Neuron (in vitro differentiated cells): ENCODE measurements at regions not wholly inside any gene's neighbourhood (a gene's known extent, or its start where the extent isn't known, plus 50 kb on each side); places are given as distances from the start of the nearest gene placed in this dataset.

Experiments
- H2AFZ ChIP-seq: one replicate; pipeline ENCODE4 v1.6.1; 2013; ENCODE audit warnings: low read depth, mild to moderate bottlenecking, inconsistent platforms, low read length, moderate library complexity
- H3K27me3 ChIP-seq: one replicate; pipeline ENCODE4 v1.6.1; 2013; ENCODE audit warnings: low read length; ENCODE audit not compliant: insufficient read depth
- H3K36me3 ChIP-seq: one replicate; pipeline ENCODE4 v1.6.1; 2013; ENCODE audit warnings: low read length; ENCODE audit not compliant: insufficient read depth
- H3K4me1 ChIP-seq: one replicate; pipeline ENCODE4 v1.6.1; 2013; ENCODE audit warnings: low read length; ENCODE audit not compliant: insufficient read depth
- H3K4me3 ChIP-seq: 2 replicates; pipeline ENCODE4 v1.5.1; 2013; ENCODE audit warnings: mild to moderate bottlenecking, low read length, moderate library complexity
- H3K9me3 ChIP-seq: one replicate; pipeline ENCODE4 v1.6.1; 2013; ENCODE audit warnings: low read length

GRCh38 chr10:3357737-3358136 is 185.2 kb upstream of the PITRM1 start:
- no peak overlapping the region for H3K4me3 ChIP-seq
- no peaks in the 10 kb centered on the region for H3K36me3 ChIP-seq
- peaks cover 4% of the 10 kb centered on the region for H3K9me3 ChIP-seq

GRCh38 chr10:3355536-3355935 is 183.0 kb upstream of the PITRM1 start:
- H3K4me3 ChIP-seq, result no peak overlapping the region
- peaks cover 4% of the 10 kb centered on the region for H3K9me3 ChIP-seq
- no peaks in the 10 kb centered on the region for H3K36me3 ChIP-seq
- H2AFZ ChIP-seq, result no peak overlapping the region
- no peaks in the 10 kb centered on the region for H3K27me3 ChIP-seq
- no peaks in the 10 kb centered on the region for H3K4me1 ChIP-seq

More at GRCh38 chr10:3357737-3358136, 185.2 kb upstream of the PITRM1 start:
- Histone ChIP-seq H2AFZ (no peak overlapping the region), H3K27me3 (no peaks in the 10 kb centered on the region), H3K4me1 (no peaks in the 10 kb centered on the region)

GRCh38 chr10:3354174-3354900 is 181.8 kb upstream of the PITRM1 start:
- Histone ChIP-seq H3K9me3 (no peaks in the 10 kb centered on the region), H3K27me3 (no peaks in the 10 kb centered on the region), H3K36me3 (no peaks in the 10 kb centered on the region), H3K4me1 (no peaks in the 10 kb centered on the region), H2AFZ (no peak overlapping the region), H3K4me3 (no peak overlapping the region)

DNA sequence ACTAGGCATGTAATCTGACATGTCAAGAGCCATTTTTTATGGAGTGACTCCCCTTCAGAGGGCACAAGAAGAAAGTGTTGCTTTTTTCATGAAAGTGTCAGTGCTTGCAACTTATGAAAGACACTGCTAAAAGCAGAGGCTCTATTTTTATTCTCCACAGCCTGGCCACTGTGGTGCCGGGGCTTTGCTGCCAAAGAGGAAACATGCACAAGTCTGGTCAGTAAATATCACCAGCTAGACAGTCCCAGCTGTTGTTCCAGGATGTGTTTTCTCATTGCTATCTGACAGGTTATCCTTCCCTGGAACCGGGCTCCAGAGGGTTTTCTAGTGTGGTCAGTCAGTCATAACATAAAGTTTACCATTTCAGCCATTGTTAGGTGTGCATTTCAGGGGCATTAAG is 180.7 kb upstream of the PITRM1 start:
- no peaks in the 10 kb centered on the region for H3K36me3 ChIP-seq
- no peaks in the 10 kb centered on the region for H3K4me1 ChIP-seq
- H3K27me3 ChIP-seq, result no peaks in the 10 kb centered on the region
- H3K4me3 ChIP-seq, result no peak overlapping the region
- no peaks in the 10 kb centered on the region for H3K9me3 ChIP-seq
- H2AFZ ChIP-seq, result no peak overlapping the region

DNA sequence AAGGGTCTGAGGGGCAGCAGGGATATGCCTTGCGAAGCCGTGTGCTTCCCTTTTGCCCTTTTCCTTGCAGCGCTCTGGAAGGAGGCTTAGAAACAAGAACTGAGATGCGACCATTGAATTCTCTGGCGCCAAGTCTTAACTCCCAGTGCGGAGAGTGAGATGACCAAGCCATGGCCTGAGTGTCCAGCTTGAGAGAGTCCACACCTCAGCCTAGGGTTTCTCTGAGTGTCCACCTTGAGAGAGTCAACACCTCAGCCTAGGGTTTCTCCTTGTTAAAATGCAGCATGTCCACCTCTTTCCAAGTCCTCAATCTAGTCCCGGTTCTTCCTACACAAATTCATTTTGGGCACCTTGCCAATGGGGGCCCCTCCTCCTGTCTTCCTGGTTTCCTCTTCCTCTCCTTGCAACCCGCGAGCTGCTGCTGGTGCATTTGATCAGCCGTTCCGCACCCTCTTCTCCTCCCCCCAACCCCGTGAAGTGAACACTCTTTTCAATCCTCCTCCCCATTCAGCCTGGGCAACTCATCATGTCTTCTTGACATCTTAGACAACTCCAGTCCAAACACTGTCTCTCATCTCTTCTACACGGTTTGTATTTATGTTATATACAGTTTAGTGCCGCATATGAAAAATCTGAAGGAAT is 178.2 kb upstream of the PITRM1 start:
- Histone ChIP-seq H2AFZ (no peak overlapping the region), H3K36me3 (no peaks in the 10 kb centered on the region), H3K4me1 (peaks cover 11% of the 10 kb centered on the region), H3K4me3 (no peak overlapping the region), H3K9me3 (no peaks in the 10 kb centered on the region), H3K27me3 (no peaks in the 10 kb centered on the region)

DNA sequence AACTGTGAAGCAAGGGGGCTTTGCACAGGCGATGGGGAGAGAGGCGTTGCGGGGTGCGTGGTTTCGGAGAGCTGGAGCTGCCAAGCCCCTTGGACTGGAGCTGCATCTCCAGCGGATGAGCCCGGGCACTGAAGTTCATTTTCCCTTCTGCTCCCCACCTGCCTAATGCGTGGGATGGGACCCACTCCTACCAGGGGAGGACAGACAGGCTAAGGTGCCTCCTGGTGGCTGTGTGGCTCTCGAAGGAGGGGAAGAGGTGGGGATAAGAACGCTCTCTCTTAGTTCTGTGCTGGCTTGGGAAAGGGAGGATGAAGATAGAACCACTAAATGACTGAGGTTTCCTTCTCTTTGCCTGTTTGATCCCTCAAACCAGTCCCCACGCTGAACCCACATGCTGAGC is 177.6 kb upstream of the PITRM1 start:
- no peaks in the 10 kb centered on the region for H3K9me3 ChIP-seq
- peaks cover 11% of the 10 kb centered on the region for H3K4me1 ChIP-seq
- no peak overlapping the region for H2AFZ ChIP-seq
- no peaks in the 10 kb centered on the region for H3K36me3 ChIP-seq
- no peaks in the 10 kb centered on the region for H3K27me3 ChIP-seq
- H3K4me3 ChIP-seq, result no peak overlapping the region

GRCh38 chr10:3348564-3348963 is 176.0 kb upstream of the PITRM1 start:
- Histone ChIP-seq H3K36me3 (no peaks in the 10 kb centered on the region), H3K4me1 (peaks cover 11% of the 10 kb centered on the region), H3K9me3 (no peaks in the 10 kb centered on the region), H3K27me3 (no peaks in the 10 kb centered on the region), H2AFZ (no peak overlapping the region), H3K4me3 (no peak overlapping the region)

DNA sequence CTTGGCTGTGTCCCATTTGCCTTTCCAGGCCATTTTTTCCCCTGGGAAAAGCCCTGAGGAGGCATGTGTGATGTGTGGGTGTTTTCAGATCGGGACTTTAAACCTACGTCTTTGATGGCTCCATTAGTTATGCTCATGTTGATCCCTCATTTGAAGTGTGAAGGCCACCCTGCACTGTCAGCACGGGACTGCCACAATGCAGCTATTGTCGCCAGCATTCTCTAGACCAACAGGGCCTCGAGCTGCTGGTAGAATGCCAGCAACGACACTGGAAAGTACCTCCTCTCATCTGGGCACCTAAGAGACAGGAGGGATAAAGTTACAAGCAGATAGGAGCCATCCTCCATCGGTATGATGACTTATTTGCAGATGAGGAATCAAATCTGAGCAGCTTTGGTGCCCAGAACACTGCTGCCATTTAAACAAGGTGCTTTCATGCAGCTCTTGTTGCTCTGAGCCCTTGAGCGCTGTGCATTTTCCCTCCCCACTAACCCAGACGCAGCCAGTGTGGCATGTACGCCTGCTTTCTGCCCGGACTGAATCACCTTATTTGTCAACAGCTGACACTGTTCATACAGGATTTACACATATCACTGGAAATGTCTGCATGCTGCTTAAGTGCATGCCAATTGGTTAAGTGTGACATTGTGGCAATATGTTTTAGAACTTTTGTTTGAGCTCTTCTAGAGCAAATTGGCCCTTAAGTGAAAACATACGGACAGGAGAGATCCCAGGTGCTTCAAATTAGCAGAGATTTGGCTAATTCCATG is 175.0 kb upstream of the PITRM1 start:
- Histone ChIP-seq H3K4me3 (no peak overlapping the region), H3K4me1 (peaks cover 11% of the 10 kb centered on the region), H2AFZ (no peak overlapping the region), H3K9me3 (no peaks in the 10 kb centered on the region), H3K27me3 (no peaks in the 10 kb centered on the region), H3K36me3 (no peaks in the 10 kb centered on the region)

DNA sequence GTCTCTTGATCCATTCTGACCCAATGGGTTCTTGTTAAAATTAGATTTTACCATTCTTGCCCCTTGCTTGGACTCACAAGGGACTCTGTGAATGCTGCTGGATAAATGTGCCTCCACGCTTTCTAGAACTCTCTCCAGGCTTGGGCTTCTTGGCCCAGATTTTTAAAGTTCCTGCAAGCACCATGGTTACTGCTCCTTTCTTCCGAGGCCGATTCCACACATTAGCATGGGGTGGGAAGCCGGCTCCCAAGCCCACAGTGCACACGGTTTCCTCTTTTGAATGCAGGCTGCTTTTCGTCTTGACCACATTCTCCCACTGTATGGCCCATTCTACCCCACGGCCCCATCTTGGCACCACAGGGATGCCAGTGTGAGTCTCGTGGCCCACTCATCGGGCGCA is 174.3 kb upstream of the PITRM1 start:
- no peak overlapping the region for H2AFZ ChIP-seq
- H3K9me3 ChIP-seq, result no peaks in the 10 kb centered on the region
- H3K4me3 ChIP-seq, result no peak overlapping the region
- peaks cover 11% of the 10 kb centered on the region for H3K4me1 ChIP-seq
- no peaks in the 10 kb centered on the region for H3K27me3 ChIP-seq
- no peaks in the 10 kb centered on the region for H3K36me3 ChIP-seq

- H3K9me3 ChIP-seq, result no peaks in the 10 kb centered on the region
Observed at GRCh38 chr10:3342771-3343170, 170.2 kb upstream of the PITRM1 start.

DNA sequence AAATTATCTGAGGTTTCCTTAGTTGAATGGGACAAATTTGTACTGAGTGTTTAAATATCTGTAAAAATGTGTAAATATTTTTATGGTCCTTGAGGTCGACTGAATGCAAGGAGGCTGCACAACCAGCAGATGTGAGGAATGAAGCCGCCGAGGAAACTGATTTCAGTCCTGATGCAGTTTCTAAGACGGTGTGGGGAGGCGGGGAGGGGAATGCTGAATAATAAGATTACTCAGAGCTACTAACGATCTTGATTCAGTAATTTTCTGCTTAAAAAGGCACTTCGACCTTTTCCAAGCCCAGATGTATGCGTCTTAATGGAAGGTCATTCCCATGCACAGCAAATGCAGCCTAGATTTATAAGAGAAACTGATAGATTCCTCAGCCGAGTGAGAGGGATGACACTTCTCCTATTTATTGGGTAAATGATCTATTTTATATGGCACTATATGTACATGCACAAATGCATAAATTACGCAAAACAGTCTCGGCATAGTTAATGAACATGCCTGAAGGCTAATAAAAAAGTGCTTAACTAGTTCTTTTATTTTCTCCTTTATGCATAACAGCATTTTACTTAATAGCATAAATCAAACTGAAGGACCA is 167.6 kb upstream of the PITRM1 start:
- no peaks in the 10 kb centered on the region for H3K27me3 ChIP-seq
- H3K4me3 ChIP-seq, result no peak overlapping the region
- H2AFZ ChIP-seq, result no peak overlapping the region
- H3K36me3 ChIP-seq, result no peaks in the 10 kb centered on the region
- peaks cover 2% of the 10 kb centered on the region for H3K4me1 ChIP-seq
- no peaks in the 10 kb centered on the region for H3K9me3 ChIP-seq

More at GRCh38 chr10:3342771-3343170, 170.2 kb upstream of the PITRM1 start:
- no peak overlapping the region for H3K4me3 ChIP-seq
- H2AFZ ChIP-seq, result no peak overlapping the region
- no peaks in the 10 kb centered on the region for H3K36me3 ChIP-seq
- peaks cover 14% of the 10 kb centered on the region for H3K4me1 ChIP-seq
- H3K27me3 ChIP-seq, result no peaks in the 10 kb centered on the region

DNA sequence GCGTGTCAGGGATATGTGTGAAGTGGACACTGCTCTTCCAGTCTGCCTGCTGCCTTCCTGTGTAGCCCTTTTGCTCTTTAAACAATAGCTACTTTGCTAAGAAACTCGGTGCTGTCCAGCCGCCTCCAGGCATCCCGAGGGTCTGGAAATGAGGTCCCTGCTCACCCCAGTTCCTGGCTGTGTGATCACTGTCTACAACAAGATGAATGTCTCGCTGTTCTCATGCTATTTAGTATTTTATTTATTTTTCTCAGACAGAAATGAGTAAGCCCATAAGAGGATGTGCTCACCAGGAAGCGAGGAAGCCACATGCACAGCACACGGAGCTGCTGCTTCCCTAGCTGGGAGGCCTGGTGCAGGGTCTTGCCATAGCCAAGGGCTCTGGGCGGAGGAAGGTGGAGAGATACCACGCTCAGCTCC is 167.0 kb upstream of the PITRM1 start:
- Histone ChIP-seq H2AFZ (no peak overlapping the region), H3K36me3 (no peaks in the 10 kb centered on the region), H3K4me3 (no peak overlapping the region), H3K4me1 (peaks cover 2% of the 10 kb centered on the region), H3K9me3 (no peaks in the 10 kb centered on the region), H3K27me3 (no peaks in the 10 kb centered on the region)

- Histone ChIP-seq H3K9me3 (no peaks in the 10 kb centered on the region), H3K27me3 (no peaks in the 10 kb centered on the region), H3K4me1 (peaks cover 2% of the 10 kb centered on the region), H3K4me3 (no peak overlapping the region), H2AFZ (no peak overlapping the region), H3K36me3 (no peaks in the 10 kb centered on the region)
Observed at GRCh38 chr10:3339121-3339520, 166.5 kb upstream of the PITRM1 start.
